VCaP (cell line): ENCODE measurements at regions not wholly inside any gene's neighbourhood (a gene's known extent, or its start where the extent isn't known, plus 50 kb on each side); places are given as distances from the start of the nearest gene placed in this dataset.

Source experiments
- H3K27ac ChIP-seq: fragments of 450-650 bp; 2 replicates; pipeline ENCODE4 v1.5.1; 2017
- TF ChIP-seq, protein P1 (sequence below): fragments of 450-650 bp; conservative IDR thresholded peaks from 2 replicates; pipeline ENCODE4 v1.5.1; 2017; ENCODE audit warnings: mild to moderate bottlenecking, moderate library complexity

DNA sequence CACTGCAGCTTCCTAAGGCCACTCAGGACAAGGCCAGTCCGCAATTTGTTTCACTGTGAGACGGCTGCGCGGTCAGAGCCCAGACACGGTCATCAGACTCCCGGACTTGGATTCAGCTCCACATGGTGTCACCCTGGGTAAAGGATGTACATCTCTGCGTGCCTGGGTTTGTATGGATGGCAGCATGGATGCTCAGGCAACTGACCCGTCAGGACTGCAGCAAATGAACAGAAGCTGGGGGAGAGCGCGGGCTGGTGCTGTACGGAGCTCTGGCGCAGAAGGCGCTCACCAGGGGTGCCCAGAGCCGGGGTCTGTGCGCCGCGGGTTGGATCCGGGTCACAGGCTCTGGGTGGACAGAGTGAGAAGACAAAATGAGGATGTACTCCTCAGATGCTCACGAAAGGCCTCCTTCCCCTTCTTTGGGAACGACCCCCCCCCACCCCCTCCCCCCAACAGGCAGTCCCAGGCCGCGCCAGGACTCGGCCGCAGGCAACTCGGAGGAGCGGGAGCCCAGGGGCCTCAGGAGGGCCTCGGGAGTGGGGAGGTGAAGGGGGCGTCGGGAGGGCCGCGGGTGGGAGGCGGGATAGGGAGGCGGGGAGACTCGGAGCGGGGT, 92.4 kb downstream of the CXCL12 start:
- H3K27ac ChIP-seq: no peak overlapping the region
- TF ChIP-seq, protein P1, sequence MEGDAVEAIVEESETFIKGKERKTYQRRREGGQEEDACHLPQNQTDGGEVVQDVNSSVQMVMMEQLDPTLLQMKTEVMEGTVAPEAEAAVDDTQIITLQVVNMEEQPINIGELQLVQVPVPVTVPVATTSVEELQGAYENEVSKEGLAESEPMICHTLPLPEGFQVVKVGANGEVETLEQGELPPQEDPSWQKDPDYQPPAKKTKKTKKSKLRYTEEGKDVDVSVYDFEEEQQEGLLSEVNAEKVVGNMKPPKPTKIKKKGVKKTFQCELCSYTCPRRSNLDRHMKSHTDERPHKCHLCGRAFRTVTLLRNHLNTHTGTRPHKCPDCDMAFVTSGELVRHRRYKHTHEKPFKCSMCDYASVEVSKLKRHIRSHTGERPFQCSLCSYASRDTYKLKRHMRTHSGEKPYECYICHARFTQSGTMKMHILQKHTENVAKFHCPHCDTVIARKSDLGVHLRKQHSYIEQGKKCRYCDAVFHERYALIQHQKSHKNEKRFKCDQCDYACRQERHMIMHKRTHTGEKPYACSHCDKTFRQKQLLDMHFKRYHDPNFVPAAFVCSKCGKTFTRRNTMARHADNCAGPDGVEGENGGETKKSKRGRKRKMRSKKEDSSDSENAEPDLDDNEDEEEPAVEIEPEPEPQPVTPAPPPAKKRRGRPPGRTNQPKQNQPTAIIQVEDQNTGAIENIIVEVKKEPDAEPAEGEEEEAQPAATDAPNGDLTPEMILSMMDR: no peak

DNA sequence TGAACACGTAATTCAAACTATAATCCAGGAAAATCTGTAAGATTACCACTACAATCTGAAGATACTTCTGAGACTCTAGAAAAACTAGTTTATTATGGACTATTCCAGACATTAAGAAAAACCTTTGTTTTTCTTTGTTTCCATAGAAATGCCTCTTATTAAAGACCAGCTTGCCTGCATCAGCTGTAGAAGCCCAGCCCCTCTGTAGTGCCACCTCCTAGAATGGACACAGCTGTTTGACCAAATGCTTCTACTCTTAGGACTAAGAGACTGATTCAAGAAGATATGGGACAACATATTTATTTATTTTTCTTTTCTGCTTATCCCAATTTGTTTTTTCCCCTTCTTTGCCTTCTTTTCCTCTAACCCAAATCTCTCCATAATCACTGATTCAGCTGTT, 93.8 kb downstream of the CXCL12 start:
- H3K27ac ChIP-seq: no peak overlapping the region
- TF ChIP-seq, protein P1: no peak

DNA sequence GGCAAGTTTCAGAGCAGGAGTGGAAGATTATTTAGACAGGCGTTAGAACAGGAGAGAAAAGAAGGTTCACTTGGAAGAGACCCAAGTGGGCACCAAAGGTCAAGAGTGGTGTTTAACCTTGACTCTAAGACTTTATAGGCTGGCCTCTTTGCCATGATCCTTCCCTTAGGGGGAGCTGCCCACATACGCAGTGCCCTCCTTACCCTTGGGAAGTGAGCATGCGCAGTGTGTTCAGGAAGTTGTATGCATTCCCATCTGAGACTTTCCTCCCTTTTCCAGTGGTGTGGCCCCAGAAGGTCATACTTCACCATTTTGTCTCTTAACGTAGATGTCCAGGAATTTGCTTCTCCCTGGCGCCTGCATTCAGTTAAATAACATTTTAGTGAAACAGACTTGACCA, 95.8 kb downstream of the CXCL12 start:
- TF ChIP-seq, protein P1: no peak

DNA sequence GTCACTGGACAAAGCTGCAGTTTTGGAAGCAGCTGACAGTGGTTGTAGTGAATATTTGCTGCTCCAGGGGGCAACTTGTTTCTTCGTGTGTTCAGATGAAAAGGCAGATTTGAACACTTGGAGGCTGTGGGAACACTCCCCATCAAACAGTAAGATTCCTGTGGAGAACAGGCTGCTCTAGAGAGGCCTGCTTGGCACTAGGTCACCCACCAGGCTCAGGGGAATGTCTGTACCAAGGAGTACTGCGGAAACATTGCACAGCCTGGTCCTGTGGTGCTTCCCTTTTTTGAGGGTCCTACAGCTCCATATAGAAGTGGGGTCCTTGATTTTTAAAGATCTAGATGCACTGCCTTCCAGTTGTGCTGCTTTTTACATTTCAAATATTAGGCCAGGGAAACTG, 97.5 kb downstream of the CXCL12 start:
- no peak overlapping the region for H3K27ac ChIP-seq
- TF ChIP-seq, protein P1: no peak

More for the DNA sequence above, 95.8 kb downstream of the CXCL12 start:
- H3K27ac ChIP-seq: no peak overlapping the region

DNA sequence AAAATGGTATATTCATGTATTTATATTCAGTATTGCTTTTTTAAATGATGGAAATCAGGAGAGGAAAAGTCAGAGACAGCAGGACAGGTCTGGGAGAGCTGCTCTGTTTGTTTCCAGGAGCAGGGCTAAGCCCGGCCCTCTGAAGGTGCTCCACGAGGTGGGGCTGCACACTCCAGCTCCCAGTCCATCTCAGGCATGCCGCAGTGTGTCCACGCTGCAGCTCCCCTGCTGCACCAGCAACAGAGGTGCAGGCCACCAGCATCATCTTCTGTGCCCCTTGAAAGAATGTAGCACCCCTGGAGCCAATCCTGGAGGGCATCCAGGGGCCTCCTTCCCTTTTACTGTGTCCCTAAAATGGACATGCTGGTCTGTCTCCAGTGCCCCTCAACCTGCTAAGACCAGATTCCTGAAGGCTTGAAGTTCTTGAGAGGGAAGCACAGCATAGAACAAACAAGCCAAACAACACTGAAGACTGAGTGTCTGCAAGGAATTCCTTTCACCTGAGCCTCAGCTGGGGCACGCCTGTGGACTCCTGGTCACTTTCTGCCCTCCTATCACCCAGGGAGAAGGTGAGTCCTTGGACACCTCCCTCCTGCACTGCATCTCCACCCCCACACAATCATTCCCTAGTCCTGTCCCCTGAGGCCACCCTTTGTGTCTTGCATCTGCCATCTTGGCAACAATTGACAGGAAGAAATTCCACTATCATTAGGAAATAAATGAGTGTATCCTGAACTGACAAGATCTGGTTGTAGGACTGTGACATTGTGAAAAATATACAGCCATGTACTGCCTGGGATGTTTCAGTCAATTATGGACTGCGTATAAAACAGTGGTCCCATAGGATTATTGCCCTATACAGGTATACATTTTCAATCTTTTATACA, 100.5 kb downstream of the CXCL12 start:
- TF ChIP-seq, protein P1: no peak
- no peak overlapping the region for H3K27ac ChIP-seq

DNA sequence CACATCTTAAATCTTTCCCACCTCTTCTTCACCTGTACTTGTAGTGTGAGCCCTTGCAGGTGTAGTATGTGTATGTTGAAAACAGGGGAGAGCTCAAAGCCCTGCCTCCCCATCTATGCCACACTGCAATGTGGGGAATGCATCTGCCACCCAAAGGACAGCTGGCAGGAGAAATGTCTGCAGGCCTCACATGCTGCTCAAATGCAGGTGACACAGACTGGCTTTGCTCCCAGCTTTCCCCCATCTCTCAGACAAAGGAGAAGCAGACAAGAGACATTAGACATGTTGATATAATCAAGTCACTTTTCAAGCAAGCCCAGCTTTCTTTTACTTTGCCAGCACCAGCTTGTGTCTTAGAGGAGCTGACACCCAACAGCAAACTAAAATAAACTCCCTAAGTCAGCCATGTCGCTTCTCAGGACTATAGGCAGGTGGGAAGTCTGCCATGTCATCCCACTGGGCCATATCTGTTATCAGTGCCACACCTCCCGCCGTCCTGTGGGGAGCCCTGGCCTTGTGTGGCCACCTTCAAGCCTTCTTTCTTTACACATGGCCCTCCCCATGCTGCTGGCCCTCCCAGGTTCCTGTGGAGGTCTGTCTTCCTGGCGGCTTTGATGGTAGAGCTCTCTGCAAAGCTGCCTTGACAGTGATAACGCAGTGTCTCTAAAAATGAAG, 102.1 kb downstream of the CXCL12 start:
- TF ChIP-seq, protein P1: no peak
- H3K27ac ChIP-seq: no peak overlapping the region

DNA sequence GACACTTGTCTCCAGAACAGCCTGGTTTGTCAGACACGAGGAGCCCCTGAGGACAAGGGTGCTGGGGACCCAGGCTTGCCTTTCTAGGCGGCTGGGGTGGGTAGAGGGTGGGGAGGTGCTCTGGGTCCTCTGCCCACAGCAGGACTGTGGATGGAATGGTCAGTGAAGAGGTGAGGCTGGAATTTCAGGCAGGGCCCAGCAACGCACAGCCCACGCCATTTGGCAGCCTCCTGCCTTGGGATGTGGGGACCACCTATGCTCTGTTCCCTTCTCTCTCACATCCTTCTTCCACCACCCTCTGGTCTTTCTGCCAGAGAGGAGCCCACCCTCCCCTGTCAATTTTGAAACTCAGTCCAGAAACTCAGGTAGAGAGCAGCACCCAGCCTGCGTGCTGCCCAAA, 103.2 kb downstream of the CXCL12 start:
- no peak overlapping the region for H3K27ac ChIP-seq
- TF ChIP-seq, protein P1: no peak
